ENCODE measurements at regions not wholly inside any gene's neighbourhood (a gene's known extent, or its start where the extent isn't known, plus 50 kb on each side); places are given as distances from the start of the nearest gene placed in this dataset.

- no peak for DNase-seq (ENCODE audit: low spot score in 2 of 2)
- intact Hi-C loops (cut with DNase I; ENCODE audit: low total_unique reads) = no loop called here
- H3K4me3 ChIP-seq (ENCODE audit: low read depth, poor library complexity, severe bottlenecking) = no peak overlapping the region
- WGBS, 2 donors = 82% methylated on average over 3 of the region's 3 CpGs
- TF ChIP-seq POLR2A (IDR thresholded peaks at IDR 0.05) (no peak), CTCF (IDR thresholded peaks at IDR 0.05) (no peak)
Measured at GRCh38 chr15:38954090-38954489, 389.5 kb upstream of the RASGRP1 start.

GRCh38 chr15:38961456-38961855, 396.8 kb upstream of the RASGRP1 start:
- TF ChIP-seq CTCF (IDR thresholded peaks at IDR 0.05) = no peak
- no peak for TF ChIP-seq POLR2A (IDR thresholded peaks at IDR 0.05)
- 48 to 57% methylated on average over 2 of the region's 2 CpGs for WGBS, 2 donors
- no peak for DNase-seq (ENCODE audit: low spot score in 2 of 2)
- intact Hi-C loops (cut with DNase I; ENCODE audit: low total_unique reads) = no loop called here
- no peak overlapping the region for H3K4me3 ChIP-seq (ENCODE audit: low read depth, poor library complexity, severe bottlenecking)

GRCh38 chr15:38961931-38962330, 397.3 kb upstream of the RASGRP1 start:
- DNase-seq (ENCODE audit: low spot score in 2 of 2) = no peak
- TF ChIP-seq POLR2A (IDR thresholded peaks at IDR 0.05) (no peak), CTCF (IDR thresholded peaks at IDR 0.05) (no peak)
- WGBS, 2 donors = 58 to 67% methylated on average over 2 of the region's 2 CpGs
- intact Hi-C loops (cut with DNase I; ENCODE audit: low total_unique reads) = no loop called here
- no peak overlapping the region for H3K4me3 ChIP-seq (ENCODE audit: low read depth, poor library complexity, severe bottlenecking)

GRCh38 chr15:38972831-38973230, 408.2 kb upstream of the RASGRP1 start:
- 82 to 87% methylated on average over 4 of the region's 4 CpGs for WGBS, 2 donors
- TF ChIP-seq CTCF (IDR thresholded peaks at IDR 0.05) (no peak), POLR2A (IDR thresholded peaks at IDR 0.05) (no peak)
- no peak overlapping the region for H3K4me3 ChIP-seq (ENCODE audit: low read depth, poor library complexity, severe bottlenecking)
- intact Hi-C loops (cut with DNase I; ENCODE audit: low total_unique reads) = no loop called here
- DNase-seq (ENCODE audit: low spot score in 2 of 2) = no peak

GRCh38 chr15:38975282-38975990, 410.8 kb upstream of the RASGRP1 start:
- H3K4me3 ChIP-seq (ENCODE audit: low read depth, poor library complexity, severe bottlenecking) = no peak overlapping the region
- 75 to 91% methylated on average over 5 of the region's 5 CpGs for WGBS, 2 donors
- intact Hi-C loops (cut with DNase I; ENCODE audit: low total_unique reads) = no loop called here
- DNase-seq (ENCODE audit: low spot score in 2 of 2) = no peak
- no peak for TF ChIP-seq POLR2A (IDR thresholded peaks at IDR 0.05)
- TF ChIP-seq CTCF (IDR thresholded peaks at IDR 0.05) = no peak

- intact Hi-C loops (cut with DNase I; ENCODE audit: low total_unique reads) = no loop called here
- no peak for DNase-seq (ENCODE audit: low spot score in 2 of 2)
- TF ChIP-seq CTCF (IDR thresholded peaks at IDR 0.05) (no peak), POLR2A (IDR thresholded peaks at IDR 0.05) (no peak)
- WGBS, 2 donors = 46 to 62% methylated on average over 4 of the region's 4 CpGs
- no peak overlapping the region for H3K4me3 ChIP-seq (ENCODE audit: low read depth, poor library complexity, severe bottlenecking)
Measured at GRCh38 chr15:38991126-38991525, 426.5 kb upstream of the RASGRP1 start.

All from lower leg skin (tissue), 4 donors.